ENCODE measurements at regions not wholly inside any gene's neighbourhood (a gene's known extent, or its start where the extent isn't known, plus 50 kb on each side); places are given as distances from the start of the nearest gene placed in this dataset.

DNA sequence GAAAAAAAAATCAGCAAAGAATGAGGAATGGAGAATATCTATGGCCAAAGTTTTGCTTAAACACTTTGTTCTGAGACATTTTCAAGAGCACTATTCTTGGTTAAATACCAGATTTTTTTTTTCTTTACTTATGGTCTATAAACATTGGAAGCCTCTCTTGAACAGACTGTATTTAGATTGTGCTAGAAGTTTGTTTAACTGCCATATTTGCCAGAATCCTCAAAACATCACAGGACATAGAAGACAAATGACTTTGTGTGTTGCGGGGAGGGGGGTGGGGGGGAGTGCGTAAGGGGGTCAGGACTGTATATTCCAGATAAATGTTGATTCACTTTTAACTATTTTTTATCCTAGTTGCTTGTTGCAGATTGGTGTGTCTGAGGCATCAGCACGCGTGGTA lies 262.0 kb downstream of the MEIS1 start:
- intact Hi-C loops (cut with DNase I), result no loop called here
- DNase-seq, result no peak
- H3K36me3 ChIP-seq (replicated peaks in 1 of 2; ENCODE audit: insufficient read depth in 1 of 2, low read depth in 2 of 2), result no peaks in the 10 kb centered on the region
- H3K27me3 ChIP-seq, result no peaks in the 10 kb centered on the region
- WGBS, 2 donors, result 64% methylated on average over 4 of the region's 4 CpGs
- H3K9me3 ChIP-seq, result no peaks in the 10 kb centered on the region
- TF ChIP-seq POLR2A (IDR thresholded peaks at IDR 0.05), result no peak
- TF ChIP-seq, protein P1, sequence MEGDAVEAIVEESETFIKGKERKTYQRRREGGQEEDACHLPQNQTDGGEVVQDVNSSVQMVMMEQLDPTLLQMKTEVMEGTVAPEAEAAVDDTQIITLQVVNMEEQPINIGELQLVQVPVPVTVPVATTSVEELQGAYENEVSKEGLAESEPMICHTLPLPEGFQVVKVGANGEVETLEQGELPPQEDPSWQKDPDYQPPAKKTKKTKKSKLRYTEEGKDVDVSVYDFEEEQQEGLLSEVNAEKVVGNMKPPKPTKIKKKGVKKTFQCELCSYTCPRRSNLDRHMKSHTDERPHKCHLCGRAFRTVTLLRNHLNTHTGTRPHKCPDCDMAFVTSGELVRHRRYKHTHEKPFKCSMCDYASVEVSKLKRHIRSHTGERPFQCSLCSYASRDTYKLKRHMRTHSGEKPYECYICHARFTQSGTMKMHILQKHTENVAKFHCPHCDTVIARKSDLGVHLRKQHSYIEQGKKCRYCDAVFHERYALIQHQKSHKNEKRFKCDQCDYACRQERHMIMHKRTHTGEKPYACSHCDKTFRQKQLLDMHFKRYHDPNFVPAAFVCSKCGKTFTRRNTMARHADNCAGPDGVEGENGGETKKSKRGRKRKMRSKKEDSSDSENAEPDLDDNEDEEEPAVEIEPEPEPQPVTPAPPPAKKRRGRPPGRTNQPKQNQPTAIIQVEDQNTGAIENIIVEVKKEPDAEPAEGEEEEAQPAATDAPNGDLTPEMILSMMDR (IDR thresholded peaks at IDR 0.05), result no peak
- H3K4me3 ChIP-seq, result no peak overlapping the region
- no peak overlapping the region for H3K27ac ChIP-seq
- no peak for ATAC-seq
- peaks cover 10% of the 10 kb centered on the region for H3K4me1 ChIP-seq

DNA sequence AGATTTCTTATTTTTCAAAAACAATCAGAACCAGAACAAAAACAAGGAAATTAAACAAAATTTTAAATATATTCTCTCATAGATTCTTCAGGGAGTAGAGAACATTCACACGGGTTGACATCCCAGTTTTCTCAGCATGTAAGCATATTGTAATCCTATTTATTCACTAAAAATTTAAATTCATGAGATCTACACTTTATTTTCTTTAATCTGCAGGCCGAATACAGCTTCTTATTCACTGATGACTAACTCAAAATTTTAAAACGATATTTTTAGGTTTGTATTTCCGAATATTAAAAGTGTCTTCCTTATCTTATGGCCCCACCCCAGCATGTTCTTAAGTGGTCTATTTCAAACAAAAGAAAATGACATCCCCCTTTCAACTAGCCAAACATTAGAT lies 262.4 kb downstream of the MEIS1 start:
- no peaks in the 10 kb centered on the region for H3K36me3 ChIP-seq (replicated peaks in 1 of 2; ENCODE audit: insufficient read depth in 1 of 2, low read depth in 2 of 2)
- no peak for DNase-seq
- H3K9me3 ChIP-seq, result no peaks in the 10 kb centered on the region
- H3K4me1 ChIP-seq, result peaks cover 10% of the 10 kb centered on the region
- no peak for ATAC-seq
- H3K4me3 ChIP-seq, result no peak overlapping the region
- no peaks in the 10 kb centered on the region for H3K27me3 ChIP-seq
- intact Hi-C loops (cut with DNase I), result no loop called here
- no peak for TF ChIP-seq POLR2A (IDR thresholded peaks at IDR 0.05)
- TF ChIP-seq, protein P1 (IDR thresholded peaks at IDR 0.05), result no peak
- H3K27ac ChIP-seq, result no peak overlapping the region
- 83 to 86% methylated on average over 4 of the region's 4 CpGs for WGBS, 2 donors

GRCh38 chr2:66698091-66698490 lies 263.2 kb downstream of the MEIS1 start:
- no peak overlapping the region for H3K27ac ChIP-seq
- intact Hi-C loops (cut with DNase I), result no loop called here
- WGBS, 2 donors, result 86% methylated on average over 3 of the region's 3 CpGs

GRCh38 chr2:66698576-66699239 lies 263.8 kb downstream of the MEIS1 start:
- Histone ChIP-seq H3K27me3 (no peaks in the 10 kb centered on the region), H3K9me3 (no peaks in the 10 kb centered on the region), H3K27ac (no peak overlapping the region), H3K36me3 (replicated peaks in 1 of 2; ENCODE audit: insufficient read depth in 1 of 2, low read depth in 2 of 2) (no peaks in the 10 kb centered on the region), H3K4me1 (peaks cover 10% of the 10 kb centered on the region), H3K4me3 (no peak overlapping the region)
- no peak for TF ChIP-seq POLR2A (IDR thresholded peaks at IDR 0.05)
- TF ChIP-seq, protein P1 (IDR thresholded peaks at IDR 0.05), result no peak
- ATAC-seq (no peak), DNase-seq (no peak)
- 84 to 88% methylated on average over 5 of the region's 5 CpGs for WGBS, 2 donors
- intact Hi-C loops (cut with DNase I), result no loop called here

More at GRCh38 chr2:66698091-66698490, 263.2 kb downstream of the MEIS1 start:
- TF ChIP-seq POLR2A (IDR thresholded peaks at IDR 0.05), result no peak
- TF ChIP-seq, protein P1 (IDR thresholded peaks at IDR 0.05), result no peak
- DNase-seq (no peak), ATAC-seq (no peak)
- Histone ChIP-seq H3K36me3 (replicated peaks in 1 of 2; ENCODE audit: insufficient read depth in 1 of 2, low read depth in 2 of 2) (no peaks in the 10 kb centered on the region), H3K27me3 (no peaks in the 10 kb centered on the region), H3K4me1 (peaks cover 10% of the 10 kb centered on the region), H3K4me3 (no peak overlapping the region), H3K9me3 (no peaks in the 10 kb centered on the region)

DNA sequence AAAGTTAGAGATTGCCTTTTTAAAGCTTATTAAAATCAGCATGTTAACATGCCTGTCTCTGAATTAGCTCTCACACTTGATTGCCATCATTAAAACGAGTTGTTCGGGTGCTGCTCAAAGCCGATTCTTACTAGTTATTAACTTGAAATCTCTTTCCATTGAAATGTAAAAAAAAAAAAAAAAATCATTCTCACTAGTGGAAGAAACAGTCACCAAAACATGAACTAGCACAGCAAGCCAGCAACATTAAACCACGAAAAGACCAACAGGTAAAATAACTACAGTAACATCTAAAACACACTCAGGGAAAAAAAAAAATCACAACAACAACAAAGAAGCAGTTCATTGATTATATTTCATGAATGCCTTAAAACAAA lies 264.5 kb downstream of the MEIS1 start:
- DNase-seq (no peak), ATAC-seq (no peak)
- Histone ChIP-seq H3K27ac (no peak overlapping the region), H3K4me1 (peaks cover 10% of the 10 kb centered on the region), H3K4me3 (no peak overlapping the region), H3K36me3 (replicated peaks in 1 of 2; ENCODE audit: insufficient read depth in 1 of 2, low read depth in 2 of 2) (no peaks in the 10 kb centered on the region), H3K27me3 (no peaks in the 10 kb centered on the region), H3K9me3 (no peaks in the 10 kb centered on the region)
- whole genome bisulfite sequencing, 2 donors, result 82 to 88% methylated on average over 4 of the region's 4 CpGs
- intact Hi-C loops (cut with DNase I), result no loop called here
- TF ChIP-seq POLR2A (IDR thresholded peaks at IDR 0.05), result no peak
- TF ChIP-seq, protein P1 (IDR thresholded peaks at IDR 0.05), result no peak
